ENCODE measurements at regions not wholly inside any gene's neighbourhood (a gene's known extent, or its start where the extent isn't known, plus 50 kb on each side); places are given as distances from the start of the nearest gene placed in this dataset.
"Not testable (repeated sequence)": the region's sequence is repeated elsewhere in the genome, so short reads cannot be mapped to it uniquely, and the experiment has no call there.

DNA sequence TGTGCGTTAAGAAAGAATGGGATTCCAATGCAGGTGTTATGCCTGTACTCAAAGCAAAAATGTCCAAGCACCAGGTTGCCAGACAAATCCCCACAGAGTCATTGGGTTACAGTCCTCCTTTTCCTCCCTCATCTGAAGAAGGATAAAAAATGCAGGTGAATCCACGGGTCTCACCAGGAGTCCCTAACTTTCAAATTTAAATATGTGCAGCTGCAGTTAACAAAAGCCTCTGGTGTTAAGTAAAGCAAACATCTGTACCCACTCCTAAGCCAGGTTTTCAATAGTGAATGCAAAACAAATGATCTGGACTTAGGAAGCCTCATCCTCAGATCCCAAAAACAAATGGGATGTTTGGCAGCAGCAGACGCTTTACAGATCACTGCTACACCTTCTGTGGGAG lies 70.4 kb upstream of the SETMAR start:
- peaks cover 13% of the 10 kb centered on the region for H3K27me3 ChIP-seq (ENCODE audit: control insufficient read depth, insufficient read depth, low read length)
- no peak overlapping the region for H3K4me3 ChIP-seq (ENCODE audit: low read length)
- no peaks in the 10 kb centered on the region for H3K36me3 ChIP-seq (ENCODE audit: control insufficient read depth, insufficient read depth, low read length)
- WGBS (ENCODE audit: insufficient coverage, insufficient read length) = no CpG with 5 or more reads among the region's 3 CpGs
- no peak overlapping the region for H3K27ac ChIP-seq (ENCODE audit: low read length)
- DNase-seq (ENCODE audit: low read depth, low spot score) = no peak
- no peaks in the 10 kb centered on the region for H3K4me1 ChIP-seq (ENCODE audit: control insufficient read depth, insufficient read depth, low read length)
- H3K9me3 ChIP-seq (ENCODE audit: control insufficient read depth, insufficient read depth, low read length) = no peaks in the 10 kb centered on the region

DNA sequence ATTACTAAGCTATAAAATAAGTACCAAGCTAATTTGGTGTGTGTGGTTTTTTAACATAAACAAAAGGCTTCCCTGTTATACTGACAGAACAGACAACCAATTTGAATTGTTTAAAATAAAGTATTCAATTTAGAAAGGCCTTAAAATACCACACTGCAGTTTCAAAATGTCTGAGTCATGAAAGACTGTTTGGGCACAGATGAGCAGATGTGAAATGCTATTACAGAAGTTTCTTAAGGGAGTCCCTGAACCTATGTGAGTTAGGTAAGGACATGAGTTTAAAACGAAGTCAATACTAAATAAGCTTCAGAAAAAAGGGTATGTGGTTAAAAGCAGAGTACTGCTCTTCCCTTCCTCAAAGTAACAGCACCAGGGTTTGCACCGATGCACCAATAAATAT lies 69.7 kb upstream of the SETMAR start:
- H3K9me3 ChIP-seq (ENCODE audit: control insufficient read depth, insufficient read depth, low read length) = no peaks in the 10 kb centered on the region
- no CpG with 5 or more reads among the region's 2 CpGs for WGBS (ENCODE audit: insufficient coverage, insufficient read length)
- no peaks in the 10 kb centered on the region for H3K4me1 ChIP-seq (ENCODE audit: control insufficient read depth, insufficient read depth, low read length)
- H3K4me3 ChIP-seq (ENCODE audit: low read length) = no peak overlapping the region
- H3K36me3 ChIP-seq (ENCODE audit: control insufficient read depth, insufficient read depth, low read length) = no peaks in the 10 kb centered on the region
- H3K27me3 ChIP-seq (ENCODE audit: control insufficient read depth, insufficient read depth, low read length) = peaks cover 13% of the 10 kb centered on the region
- H3K27ac ChIP-seq (ENCODE audit: low read length) = no peak overlapping the region
- no peak for DNase-seq (ENCODE audit: low read depth, low spot score)

DNA sequence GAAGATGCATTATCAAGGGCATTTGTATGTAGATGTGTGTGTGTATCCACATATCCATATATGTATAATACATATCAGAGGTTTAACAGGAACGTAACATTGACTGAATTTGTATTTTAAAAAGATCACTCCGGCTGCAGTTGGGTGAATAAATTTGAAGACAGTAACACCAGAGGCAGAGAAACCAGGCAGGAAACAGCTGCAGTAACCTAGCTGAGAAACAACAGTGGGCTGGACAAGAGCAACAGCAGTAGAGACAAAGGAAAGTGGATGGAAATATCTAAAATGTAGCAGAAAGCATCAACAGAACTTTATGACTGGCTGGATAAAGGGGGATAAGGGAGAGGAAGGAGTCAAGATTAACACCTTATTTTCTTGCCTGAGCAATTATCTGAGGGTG lies 68.3 kb upstream of the SETMAR start:
- H3K9me3 ChIP-seq (ENCODE audit: control insufficient read depth, insufficient read depth, low read length) = no peaks in the 10 kb centered on the region
- H3K4me1 ChIP-seq (ENCODE audit: control insufficient read depth, insufficient read depth, low read length) = no peaks in the 10 kb centered on the region
- H3K27me3 ChIP-seq (ENCODE audit: control insufficient read depth, insufficient read depth, low read length) = peaks cover 13% of the 10 kb centered on the region
- H3K27ac ChIP-seq (ENCODE audit: low read length) = no peak overlapping the region
- H3K36me3 ChIP-seq (ENCODE audit: control insufficient read depth, insufficient read depth, low read length) = no peaks in the 10 kb centered on the region
- H3K4me3 ChIP-seq (ENCODE audit: low read length) = no peak overlapping the region
- no CpG with 5 or more reads among the region's 2 CpGs for WGBS (ENCODE audit: insufficient coverage, insufficient read length)
- no peak for DNase-seq (ENCODE audit: low read depth, low spot score)

DNA sequence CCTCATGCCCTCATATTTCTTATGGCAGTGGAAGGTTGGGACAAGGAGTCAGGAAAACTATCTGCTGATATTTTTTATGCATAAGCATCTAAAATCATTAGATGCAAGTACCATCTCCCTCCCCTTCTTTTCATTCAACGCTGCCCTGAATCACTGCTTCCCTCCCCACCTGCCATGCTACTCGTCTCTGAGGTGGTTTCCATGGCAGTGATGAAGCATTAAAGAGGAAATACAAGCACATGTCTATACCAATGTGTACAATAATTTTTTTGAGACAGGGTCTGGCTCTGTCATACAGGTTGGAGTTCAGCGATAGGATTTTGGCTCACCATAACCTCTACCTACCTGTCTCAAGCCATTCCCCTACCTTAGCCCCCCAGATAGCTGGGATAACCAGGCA lies 67.5 kb upstream of the SETMAR start:
- no CpG with 5 or more reads among the region's 3 CpGs for WGBS (ENCODE audit: insufficient coverage, insufficient read length)
- Histone ChIP-seq H3K9me3 (ENCODE audit: control insufficient read depth, insufficient read depth, low read length) (no peaks in the 10 kb centered on the region), H3K27ac (ENCODE audit: low read length) (no peak overlapping the region), H3K4me1 (ENCODE audit: control insufficient read depth, insufficient read depth, low read length) (no peaks in the 10 kb centered on the region), H3K4me3 (ENCODE audit: low read length) (no peak overlapping the region), H3K27me3 (ENCODE audit: control insufficient read depth, insufficient read depth, low read length) (peaks cover 11% of the 10 kb centered on the region), H3K36me3 (ENCODE audit: control insufficient read depth, insufficient read depth, low read length) (no peaks in the 10 kb centered on the region)
- no peak for DNase-seq (ENCODE audit: low read depth, low spot score)

DNA sequence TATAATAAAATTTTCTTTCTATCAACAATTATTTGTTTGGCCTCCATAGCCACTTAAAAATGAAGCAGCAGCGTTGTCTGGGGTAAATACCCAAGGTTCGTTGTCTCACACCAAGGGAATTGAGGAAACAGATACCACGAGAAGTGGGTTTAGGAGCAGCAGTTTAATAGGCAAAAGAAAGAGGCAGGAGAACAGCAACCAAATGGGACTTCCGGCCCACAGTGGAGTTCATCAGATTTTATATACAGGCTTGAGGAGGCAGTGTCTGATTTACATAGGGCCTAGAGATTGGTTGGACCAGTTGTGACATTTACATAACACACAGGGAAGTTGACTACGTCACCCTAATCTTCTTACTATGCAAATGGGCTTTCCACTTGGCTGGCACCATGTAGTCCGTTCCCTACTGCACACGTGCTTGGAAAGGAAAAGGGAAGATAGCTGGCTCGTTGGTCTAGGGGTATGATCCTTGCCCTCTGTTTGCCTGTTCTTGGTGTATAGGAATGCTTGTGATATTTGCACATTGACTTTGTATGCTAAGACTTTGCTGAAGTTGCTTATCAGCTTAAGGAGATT lies 61.5 kb upstream of the SETMAR start:
- DNase-seq (ENCODE audit: low read depth, low spot score) = no peak
- Histone ChIP-seq H3K9me3 (ENCODE audit: control insufficient read depth, insufficient read depth, low read length) (no peaks in the 10 kb centered on the region), H3K36me3 (ENCODE audit: control insufficient read depth, insufficient read depth, low read length) (no peaks in the 10 kb centered on the region), H3K27me3 (ENCODE audit: control insufficient read depth, insufficient read depth, low read length) (no peaks in the 10 kb centered on the region), H3K4me3 (ENCODE audit: low read length) (no peak overlapping the region), H3K27ac (ENCODE audit: low read length) (no peak overlapping the region), H3K4me1 (ENCODE audit: control insufficient read depth, insufficient read depth, low read length) (0 out of 2 replicates have a peak, but pooled peaks cover 1% of the 10 kb centered on the region)
- no CpG with 5 or more reads among the region's 8 CpGs for WGBS (ENCODE audit: insufficient coverage, insufficient read length)

DNA sequence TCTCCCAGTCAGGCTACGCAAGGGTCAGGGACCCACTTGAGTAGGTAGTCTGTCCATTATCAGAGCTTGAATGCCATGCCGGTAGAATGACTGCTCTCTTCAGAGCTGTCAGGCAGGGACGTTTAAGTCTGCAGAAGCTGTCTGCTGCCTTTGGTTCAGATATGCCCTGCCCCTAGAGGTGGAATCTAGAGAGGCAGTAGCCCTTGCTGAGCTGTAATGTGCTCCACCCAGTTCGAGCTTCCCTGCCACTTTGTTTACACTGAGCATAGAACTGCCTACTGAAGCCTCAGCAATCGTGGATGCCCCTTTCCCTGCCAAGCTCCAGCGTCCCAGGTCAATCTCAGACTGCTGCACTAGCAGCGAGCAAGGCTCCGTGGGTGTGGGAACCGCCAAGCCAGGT lies 57.5 kb upstream of the SETMAR start:
- DNase-seq (ENCODE audit: low read depth, low spot score) = no peak
- WGBS (ENCODE audit: insufficient coverage, insufficient read length) = no CpG with 5 or more reads among the region's 9 CpGs
- Histone ChIP-seq H3K36me3 (ENCODE audit: control insufficient read depth, insufficient read depth, low read length) (no peaks in the 10 kb centered on the region), H3K27ac (ENCODE audit: low read length) (no peak overlapping the region), H3K4me3 (ENCODE audit: low read length) (no peak overlapping the region), H3K4me1 (ENCODE audit: control insufficient read depth, insufficient read depth, low read length) (0 out of 2 replicates have a peak, but pooled peaks cover 1% of the 10 kb centered on the region), H3K9me3 (ENCODE audit: control insufficient read depth, insufficient read depth, low read length) (no peaks in the 10 kb centered on the region), H3K27me3 (ENCODE audit: control insufficient read depth, insufficient read depth, low read length) (no peaks in the 10 kb centered on the region)

DNA sequence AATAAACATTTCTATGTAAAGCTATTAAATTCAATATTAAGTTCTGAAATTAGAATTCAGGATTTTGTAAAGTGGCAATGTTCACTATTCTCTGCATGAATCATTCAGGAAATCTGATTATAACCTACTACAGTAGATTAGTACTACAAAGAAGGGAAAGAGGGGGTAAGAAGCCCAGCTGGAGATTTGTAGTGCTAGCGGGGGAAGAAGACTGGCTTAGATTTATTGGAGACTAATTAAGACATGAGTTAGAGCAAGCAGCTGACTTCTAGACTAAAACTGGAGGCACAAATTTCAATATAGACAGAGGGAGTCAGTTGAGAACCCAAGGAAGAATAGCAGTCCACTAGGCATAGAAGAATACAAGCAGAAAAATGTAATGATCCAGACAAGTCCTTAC lies 55.8 kb upstream of the SETMAR start:
- Histone ChIP-seq H3K9me3 (ENCODE audit: control insufficient read depth, insufficient read depth, low read length) (no peaks in the 10 kb centered on the region), H3K4me1 (ENCODE audit: control insufficient read depth, insufficient read depth, low read length) (0 out of 2 replicates have a peak, but pooled peaks cover 1% of the 10 kb centered on the region), H3K27me3 (ENCODE audit: control insufficient read depth, insufficient read depth, low read length) (no peaks in the 10 kb centered on the region), H3K27ac (ENCODE audit: low read length) (no peak overlapping the region), H3K4me3 (ENCODE audit: low read length) (no peak overlapping the region), H3K36me3 (ENCODE audit: control insufficient read depth, insufficient read depth, low read length) (no peaks in the 10 kb centered on the region)
- no peak for DNase-seq (ENCODE audit: low read depth, low spot score)
- WGBS (ENCODE audit: insufficient coverage, insufficient read length) = no CpG with 5 or more reads among the region's 1 CpG

DNA sequence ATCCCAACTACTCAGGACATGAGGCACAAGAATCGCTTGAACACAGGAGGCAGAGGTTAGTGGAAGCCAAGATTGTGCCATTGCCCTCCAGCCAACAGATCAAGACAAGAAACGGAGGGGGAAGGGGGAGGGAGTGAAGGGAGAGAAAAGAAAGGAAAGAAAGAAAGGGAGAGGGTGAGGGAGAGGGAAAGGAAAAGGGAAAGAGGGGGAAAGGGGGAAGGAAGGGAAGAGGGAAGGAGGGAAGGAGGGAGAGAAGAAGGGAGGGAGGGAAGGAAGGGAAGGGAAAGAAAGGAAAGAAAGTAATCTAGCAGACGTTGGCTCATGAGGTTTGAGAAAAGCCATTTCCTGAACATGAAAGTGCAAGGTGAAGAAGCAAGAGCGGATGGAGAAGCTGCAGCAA lies 53.1 kb upstream of the SETMAR start:
- Histone ChIP-seq H3K4me1 (ENCODE audit: control insufficient read depth, insufficient read depth, low read length) (0 out of 2 replicates have a peak, but pooled peaks cover 1% of the 10 kb centered on the region), H3K27me3 (ENCODE audit: control insufficient read depth, insufficient read depth, low read length) (no peaks in the 10 kb centered on the region), H3K4me3 (ENCODE audit: low read length) (no peak overlapping the region), H3K27ac (ENCODE audit: low read length) (no peak overlapping the region), H3K36me3 (ENCODE audit: control insufficient read depth, insufficient read depth, low read length) (no peaks in the 10 kb centered on the region), H3K9me3 (ENCODE audit: control insufficient read depth, insufficient read depth, low read length) (no peaks in the 10 kb centered on the region)
- no CpG with 5 or more reads among the region's 4 CpGs for WGBS (ENCODE audit: insufficient coverage, insufficient read length)
- no peak for DNase-seq (ENCODE audit: low read depth, low spot score)

DNA sequence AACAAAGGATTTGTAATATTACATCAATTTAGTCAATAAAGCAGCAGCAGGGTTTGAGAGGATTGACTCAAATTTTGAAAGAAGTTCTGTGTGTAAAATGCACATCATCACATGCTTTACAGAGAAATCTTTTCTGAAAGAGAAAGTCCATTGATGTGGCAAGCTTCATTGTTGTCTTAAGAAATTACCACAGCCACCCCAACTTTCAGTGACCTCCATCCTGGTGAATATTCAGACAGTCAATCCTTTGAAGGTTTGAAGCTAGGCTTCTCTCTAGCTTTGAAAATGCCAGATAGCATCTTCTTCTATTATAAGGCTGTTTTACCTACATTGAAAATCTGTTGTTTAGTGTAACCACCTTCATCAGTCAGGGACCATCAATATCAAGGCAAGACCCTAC lies 51.8 kb upstream of the SETMAR start:
- DNase-seq (ENCODE audit: low read depth, low spot score) = no peak
- no peak overlapping the region for H3K27ac ChIP-seq (ENCODE audit: low read length)
- H3K27me3 ChIP-seq (ENCODE audit: control insufficient read depth, insufficient read depth, low read length) = no peaks in the 10 kb centered on the region

DNA sequence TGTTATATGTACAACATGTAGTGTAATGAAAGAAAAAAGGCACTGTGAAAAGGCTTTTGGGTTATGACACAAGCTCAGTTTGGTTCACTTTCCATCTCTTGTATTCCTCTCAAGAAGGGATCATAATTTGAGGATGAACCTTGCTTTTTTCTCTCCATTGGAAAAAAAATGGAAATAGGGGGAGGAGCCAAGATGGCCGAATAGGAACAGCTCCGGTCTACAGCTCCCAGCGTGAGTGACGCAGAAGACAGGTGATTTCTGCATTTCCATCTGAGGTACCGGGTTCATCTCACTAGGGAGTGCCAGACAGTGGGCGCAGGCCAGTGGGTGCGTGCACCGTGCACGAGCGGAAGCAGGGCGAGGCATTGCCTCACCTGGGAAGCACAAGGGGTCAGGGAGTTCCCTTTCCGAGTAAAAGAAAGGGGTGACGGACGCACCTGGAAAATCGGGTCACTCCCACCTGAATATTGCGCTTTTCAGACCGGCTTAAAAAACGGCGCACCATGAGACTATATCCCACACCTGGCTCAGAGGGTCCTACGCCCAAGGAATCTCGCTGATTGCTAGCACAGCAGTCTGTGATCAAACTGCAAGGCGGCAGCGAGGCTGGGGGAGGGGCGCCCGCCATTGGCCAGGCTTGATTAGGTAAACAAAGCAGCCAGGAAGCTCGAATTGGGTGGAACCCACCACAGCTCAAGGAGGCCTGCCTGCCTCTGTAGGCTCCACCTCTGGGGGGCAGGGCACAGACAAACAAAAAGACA lies 49.9 kb upstream of the SETMAR start:
- not testable (repeated sequence) for DNase-seq (ENCODE audit: low read depth, low spot score); H3K36me3 ChIP-seq (ENCODE audit: control insufficient read depth, insufficient read depth, low read length); H3K4me3 ChIP-seq (ENCODE audit: low read length); H3K9me3 ChIP-seq (ENCODE audit: control insufficient read depth, insufficient read depth, low read length); H3K4me1 ChIP-seq (ENCODE audit: control insufficient read depth, insufficient read depth, low read length); H3K27me3 ChIP-seq (ENCODE audit: control insufficient read depth, insufficient read depth, low read length); H3K27ac ChIP-seq (ENCODE audit: low read length)
- WGBS (ENCODE audit: insufficient coverage, insufficient read length) = no CpG with 5 or more reads among the region's 26 CpGs

More for the DNA sequence above, 51.8 kb upstream of the SETMAR start:
- Histone ChIP-seq H3K9me3 (ENCODE audit: control insufficient read depth, insufficient read depth, low read length) (no peaks in the 10 kb centered on the region), H3K36me3 (ENCODE audit: control insufficient read depth, insufficient read depth, low read length) (no peaks in the 10 kb centered on the region), H3K4me3 (ENCODE audit: low read length) (no peak overlapping the region), H3K4me1 (ENCODE audit: control insufficient read depth, insufficient read depth, low read length) (no peaks in the 10 kb centered on the region)
